ENCODE measurements at regions not wholly inside any gene's neighbourhood (a gene's known extent, or its start where the extent isn't known, plus 50 kb on each side); places are given as distances from the start of the nearest gene placed in this dataset.

DNA sequence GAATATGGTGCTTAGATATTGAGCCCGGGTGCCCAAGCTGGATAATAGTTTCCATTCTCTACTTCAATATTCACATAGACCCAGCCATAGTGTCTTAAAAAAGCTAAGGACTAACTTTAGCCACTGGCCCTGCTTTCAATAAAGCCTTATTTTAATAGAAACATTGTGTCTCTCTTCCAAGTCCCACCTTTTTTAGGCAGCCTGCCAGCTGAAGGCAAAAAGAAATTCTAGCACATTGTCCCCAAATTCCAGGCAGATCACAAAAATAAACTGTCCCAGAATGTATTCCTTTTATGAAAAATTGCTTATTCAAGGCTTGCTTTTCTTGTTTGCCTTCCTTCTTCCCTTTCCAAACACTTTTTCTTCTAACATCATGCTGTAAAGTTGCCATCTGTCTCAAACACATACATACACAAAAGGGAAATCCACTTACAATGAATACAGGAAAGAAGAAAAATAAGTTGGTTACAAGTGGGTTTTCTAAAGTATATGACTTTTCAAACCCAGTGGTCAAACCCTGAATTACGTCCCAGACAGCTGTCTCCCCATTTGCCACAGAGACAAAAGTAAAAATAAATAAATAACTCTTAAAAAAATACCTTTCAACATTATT is 778.5 kb downstream of the BCL11A start:
- TF ChIP-seq CSDC2 (CRISPR knock-in tag; IDR thresholded peaks at IDR 0.05) = no peak
- TF ChIP-seq BACH2 (CRISPR knock-in tag; IDR thresholded peaks at IDR 0.05; ENCODE audit: borderline replicate concordance) = no peak
- no peak for TF ChIP-seq ARNTL (CRISPR knock-in tag; IDR thresholded peaks at IDR 0.05; ENCODE audit: borderline replicate concordance, low read depth)
